Tibial artery (tissue), 4 donors: ENCODE measurements at regions not wholly inside any gene's neighbourhood (a gene's known extent, or its start where the extent isn't known, plus 50 kb on each side); places are given as distances from the start of the nearest gene placed in this dataset.

Source experiments
- DNase-seq, 2 donors: peaks; one replicate each; pipeline ENCODE4 v3.0.0-alpha.2; 2019
- H3K27ac ChIP-seq, 2 donors: fragments of 200-600 bp; sonication (generic) in 1 of 2; 1 replicate in 1 of 2; 2 replicates in 1 of 2; pipeline ENCODE4 v1.5.1; 2018 to 2019; ENCODE audit warnings: mild to moderate bottlenecking in 1 of 2
- H3K27me3 ChIP-seq, 2 donors: fragments of 200-600 bp; sonication (generic) in 1 of 2; one replicate each; pipeline versions ENCODE4 v1.5.1 to v1.6.0; 2016 to 2019
- H3K36me3 ChIP-seq, 3 donors: fragments of 200-600 bp; sonication (generic) in 2 of 3; one replicate each; pipeline ENCODE4 v1.5.1; 2016 to 2019; ENCODE audit warnings: mild to moderate bottlenecking in 2 of 3
- H3K4me1 ChIP-seq, 4 donors: fragments of 200-600 bp; sonication (generic) in 2 of 4; 1 replicate in 3 of 4; 2 replicates in 1 of 4; pipeline ENCODE4 v1.5.1; 2016 to 2019
- H3K4me3 ChIP-seq, 2 donors: fragments of 200-600 bp; sonication (generic) in 1 of 2; 1 replicate in 1 of 2; 2 replicates in 1 of 2; pipeline ENCODE4 v1.5.1; 2018 to 2019; ENCODE audit warnings: mild to moderate bottlenecking in 2 of 2
- H3K9me3 ChIP-seq, 3 donors: fragments of 200-600 bp; sonication (generic) in 1 of 3; one replicate each; pipeline ENCODE4 v1.5.1; 2016 to 2019
- intact Hi-C: fragments of 100-400 bp; cut with DNase I; formaldehyde crosslinking; loops from one replicate; pipeline ENCODE4 v1.15.0; 2023; ENCODE audit warnings: low total_unique reads
- TF ChIP-seq, protein P1 (sequence below), 2 experiments: fragments of 200-600 bp in 1 of 2; fragments of 450-650 bp in 1 of 2; IDR thresholded peaks; one replicate each; pipeline ENCODE4 v1.5.1; 2017 to 2019; ENCODE audit warnings: antibody characterized with exemption in 2 of 2, mild to moderate bottlenecking in 1 of 2, moderate library complexity in 1 of 2

- H3K36me3 ChIP-seq = no peaks in the 10 kb centered on the region
- H3K27me3 ChIP-seq = no peaks in the 10 kb centered on the region
- no peak overlapping the region for H3K27ac ChIP-seq
- intact Hi-C loops = no loop called here
- H3K4me3 ChIP-seq = no peak overlapping the region
- H3K9me3 ChIP-seq = no peaks in the 10 kb centered on the region
- TF ChIP-seq, protein P1, sequence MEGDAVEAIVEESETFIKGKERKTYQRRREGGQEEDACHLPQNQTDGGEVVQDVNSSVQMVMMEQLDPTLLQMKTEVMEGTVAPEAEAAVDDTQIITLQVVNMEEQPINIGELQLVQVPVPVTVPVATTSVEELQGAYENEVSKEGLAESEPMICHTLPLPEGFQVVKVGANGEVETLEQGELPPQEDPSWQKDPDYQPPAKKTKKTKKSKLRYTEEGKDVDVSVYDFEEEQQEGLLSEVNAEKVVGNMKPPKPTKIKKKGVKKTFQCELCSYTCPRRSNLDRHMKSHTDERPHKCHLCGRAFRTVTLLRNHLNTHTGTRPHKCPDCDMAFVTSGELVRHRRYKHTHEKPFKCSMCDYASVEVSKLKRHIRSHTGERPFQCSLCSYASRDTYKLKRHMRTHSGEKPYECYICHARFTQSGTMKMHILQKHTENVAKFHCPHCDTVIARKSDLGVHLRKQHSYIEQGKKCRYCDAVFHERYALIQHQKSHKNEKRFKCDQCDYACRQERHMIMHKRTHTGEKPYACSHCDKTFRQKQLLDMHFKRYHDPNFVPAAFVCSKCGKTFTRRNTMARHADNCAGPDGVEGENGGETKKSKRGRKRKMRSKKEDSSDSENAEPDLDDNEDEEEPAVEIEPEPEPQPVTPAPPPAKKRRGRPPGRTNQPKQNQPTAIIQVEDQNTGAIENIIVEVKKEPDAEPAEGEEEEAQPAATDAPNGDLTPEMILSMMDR (IDR thresholded peaks at IDR 0.05) = no peak
- no peaks in the 10 kb centered on the region for H3K4me1 ChIP-seq
- DNase-seq = no peak
Measured at GRCh38 chr2:83238111-83238510, 1221.0 kb downstream of the SUCLG1 start.

GRCh38 chr2:83234246-83234645, 1224.8 kb downstream of the SUCLG1 start:
- no peaks in the 10 kb centered on the region for H3K27me3 ChIP-seq
- no peaks in the 10 kb centered on the region for H3K9me3 ChIP-seq
- no peak overlapping the region for H3K4me3 ChIP-seq
- no peaks in the 10 kb centered on the region for H3K36me3 ChIP-seq
- H3K4me1 ChIP-seq = no peaks in the 10 kb centered on the region
- no peak overlapping the region for H3K27ac ChIP-seq
- intact Hi-C loops = no loop called here
- DNase-seq = no peak
- TF ChIP-seq, protein P1 (IDR thresholded peaks at IDR 0.05) = no peak

GRCh38 chr2:83233781-83234180, 1225.3 kb downstream of the SUCLG1 start:
- H3K36me3 ChIP-seq = no peaks in the 10 kb centered on the region
- no peaks in the 10 kb centered on the region for H3K9me3 ChIP-seq

GRCh38 chr2:83233326-83233725, 1225.8 kb downstream of the SUCLG1 start:
- no peak overlapping the region for H3K27ac ChIP-seq
- no peaks in the 10 kb centered on the region for H3K4me1 ChIP-seq
- TF ChIP-seq, protein P1 (IDR thresholded peaks at IDR 0.05) = no peak
- no peak overlapping the region for H3K4me3 ChIP-seq
- no peak for DNase-seq
- intact Hi-C loops = no loop called here
- H3K9me3 ChIP-seq = no peaks in the 10 kb centered on the region
- H3K27me3 ChIP-seq = no peaks in the 10 kb centered on the region
- H3K36me3 ChIP-seq = no peaks in the 10 kb centered on the region

More at GRCh38 chr2:83233781-83234180, 1225.3 kb downstream of the SUCLG1 start:
- DNase-seq = no peak
- Histone ChIP-seq H3K27me3 (no peaks in the 10 kb centered on the region), H3K4me3 (no peak overlapping the region), H3K27ac (no peak overlapping the region), H3K4me1 (no peaks in the 10 kb centered on the region)
- TF ChIP-seq, protein P1 (IDR thresholded peaks at IDR 0.05) = no peak
- intact Hi-C loops = no loop called here

- Histone ChIP-seq H3K27ac (no peak overlapping the region), H3K9me3 (no peaks in the 10 kb centered on the region), H3K27me3 (no peaks in the 10 kb centered on the region), H3K4me1 (no peaks in the 10 kb centered on the region), H3K4me3 (no peak overlapping the region), H3K36me3 (no peaks in the 10 kb centered on the region)
- TF ChIP-seq, protein P1 (IDR thresholded peaks at IDR 0.05) = no peak
- intact Hi-C loops = no loop called here
- no peak for DNase-seq
Measured at GRCh38 chr2:83229443-83229842, 1229.6 kb downstream of the SUCLG1 start.

DNA sequence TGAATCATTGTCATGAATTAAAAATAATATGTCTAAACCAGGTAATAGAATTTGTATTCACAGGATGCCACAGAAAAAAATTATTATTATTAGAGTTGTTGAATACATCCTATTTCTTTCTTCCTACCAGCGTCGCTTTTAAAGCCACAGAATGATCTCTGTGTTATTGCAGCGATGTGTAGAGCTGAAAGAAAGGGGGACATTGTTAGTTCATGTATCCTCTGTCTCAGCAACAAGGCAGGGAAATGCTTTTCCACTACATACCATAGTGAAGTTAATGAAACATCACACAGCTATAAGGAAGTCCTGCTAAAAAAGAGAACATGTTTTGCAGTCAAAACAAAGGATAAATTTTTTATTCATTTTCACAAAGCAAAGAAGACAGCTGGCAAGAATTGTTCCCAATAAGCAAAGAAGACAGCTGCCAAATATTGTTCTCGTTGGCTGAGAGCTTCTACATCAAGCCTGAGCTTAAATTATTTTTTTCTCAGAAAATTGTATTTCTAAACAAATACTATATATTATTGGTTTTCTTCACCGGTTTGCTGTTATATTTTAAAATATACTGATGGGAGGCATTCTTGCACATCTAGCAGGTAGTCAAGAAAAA, 1234.4 kb downstream of the SUCLG1 start:
- DNase-seq = no peak
- H3K36me3 ChIP-seq = no peaks in the 10 kb centered on the region
- no peak overlapping the region for H3K4me3 ChIP-seq
- H3K9me3 ChIP-seq = no peaks in the 10 kb centered on the region
- H3K27me3 ChIP-seq = no peaks in the 10 kb centered on the region
- H3K4me1 ChIP-seq = no peaks in the 10 kb centered on the region
- intact Hi-C loops = no loop called here
- TF ChIP-seq, protein P1 (IDR thresholded peaks at IDR 0.05) = no peak
- no peak overlapping the region for H3K27ac ChIP-seq
